HG02588 (cell line): ENCODE measurements at regions not wholly inside any gene's neighbourhood (a gene's known extent, or its start where the extent isn't known, plus 50 kb on each side); places are given as distances from the start of the nearest gene placed in this dataset.

Source experiments
- ATAC-seq: cut with Tn5 transposase; IDR thresholded peaks from one replicate; pipeline ENCODE4 v1.9.1; 2021; ENCODE audit warnings: mild to moderate bottlenecking, moderate library complexity; ENCODE audit not compliant: unreplicated experiment

DNA sequence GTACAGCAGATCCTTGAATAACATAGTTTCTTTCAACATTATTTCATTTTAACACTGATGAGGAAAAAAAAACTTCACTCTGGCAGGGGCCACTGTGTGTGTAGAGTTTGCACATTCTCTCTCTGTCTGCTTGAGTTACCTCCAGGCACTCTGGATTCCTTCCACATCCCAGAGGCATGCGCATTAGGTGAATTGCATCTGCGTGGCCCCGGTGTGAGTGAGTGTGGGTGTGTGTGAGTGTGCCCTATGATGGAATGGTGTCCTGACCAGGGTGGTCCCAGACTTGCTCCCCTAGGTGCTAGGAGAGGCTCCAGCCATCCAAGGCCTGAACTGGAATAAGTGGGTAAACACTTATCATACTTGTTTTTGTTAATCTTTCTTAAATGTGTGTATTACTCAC lies 90.6 kb upstream of the LRIG3 start:
- ATAC-seq = no peak

DNA sequence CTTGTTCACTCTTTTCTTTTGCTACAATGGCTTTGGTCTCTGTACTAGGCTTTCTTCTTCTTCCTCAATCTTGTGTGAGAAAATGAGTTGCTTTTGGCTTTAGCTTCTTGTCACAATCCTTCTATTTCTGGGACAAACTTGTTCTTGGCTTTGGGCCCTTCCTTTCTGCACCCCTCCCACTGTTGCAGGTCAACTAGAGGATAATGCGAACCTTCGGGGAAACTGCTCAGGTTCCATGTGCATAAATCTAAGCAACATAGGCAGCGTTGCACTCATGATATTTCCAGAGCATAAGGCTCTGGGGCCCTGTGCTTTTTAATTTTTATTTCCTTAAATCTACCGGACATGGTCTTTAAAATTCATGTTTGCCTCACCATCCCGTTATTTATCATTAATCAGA lies 89.8 kb upstream of the LRIG3 start:
- no peak for ATAC-seq

DNA sequence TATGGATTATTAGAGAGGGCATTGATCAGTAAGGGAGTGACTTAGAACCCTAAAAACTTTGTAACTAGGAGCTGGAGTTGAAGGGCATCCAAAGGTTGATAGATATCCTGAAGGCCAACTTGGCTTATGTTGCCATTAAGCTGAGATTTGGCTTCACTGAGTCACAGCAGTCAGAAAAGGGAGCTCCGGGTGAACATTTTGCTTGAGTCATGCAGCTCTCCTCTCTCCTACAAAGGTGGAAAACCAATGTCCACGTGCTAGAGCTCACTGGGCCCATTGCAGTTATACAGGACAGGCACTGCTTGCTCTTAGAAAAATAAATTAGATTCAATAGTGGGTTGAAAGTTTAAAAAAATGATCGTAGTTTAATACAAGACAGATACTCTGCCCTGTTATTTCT lies 87.3 kb upstream of the LRIG3 start:
- no peak for ATAC-seq

DNA sequence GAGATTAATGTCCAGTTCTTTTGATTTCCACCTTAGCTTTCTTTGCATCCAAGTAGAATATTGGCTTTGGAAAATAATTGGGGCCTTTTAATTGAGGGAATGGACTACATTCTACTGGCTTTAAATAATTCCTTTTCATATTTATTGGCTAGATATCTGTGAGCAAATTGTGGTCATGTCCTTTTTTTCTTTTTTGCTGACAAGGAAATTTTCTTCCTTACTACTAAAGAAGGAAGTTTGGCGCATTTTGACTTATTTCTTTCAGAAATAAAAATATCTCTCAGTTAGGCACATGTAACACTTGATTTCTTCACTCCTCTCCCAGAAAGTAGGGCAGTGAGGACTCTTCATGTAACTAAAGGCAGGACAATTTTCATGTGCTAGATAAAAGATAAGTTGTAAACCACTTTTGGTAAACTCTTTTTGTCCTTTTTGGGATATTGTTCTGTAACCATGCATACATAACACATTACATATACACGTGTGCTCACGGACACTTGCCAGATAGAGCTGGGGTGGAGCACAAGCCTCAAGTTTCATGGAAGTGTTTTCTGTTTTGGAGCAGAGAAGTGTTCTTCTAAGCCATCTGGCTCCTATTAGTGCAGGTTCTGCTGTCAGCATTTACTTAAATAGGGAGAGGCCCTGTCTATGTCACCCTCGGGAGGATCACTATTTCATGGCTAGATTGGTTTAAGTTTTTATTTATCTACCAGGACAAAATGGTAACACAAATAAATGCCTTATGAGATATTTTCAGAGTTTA lies 85.1 kb upstream of the LRIG3 start:
- ATAC-seq = no peak

DNA sequence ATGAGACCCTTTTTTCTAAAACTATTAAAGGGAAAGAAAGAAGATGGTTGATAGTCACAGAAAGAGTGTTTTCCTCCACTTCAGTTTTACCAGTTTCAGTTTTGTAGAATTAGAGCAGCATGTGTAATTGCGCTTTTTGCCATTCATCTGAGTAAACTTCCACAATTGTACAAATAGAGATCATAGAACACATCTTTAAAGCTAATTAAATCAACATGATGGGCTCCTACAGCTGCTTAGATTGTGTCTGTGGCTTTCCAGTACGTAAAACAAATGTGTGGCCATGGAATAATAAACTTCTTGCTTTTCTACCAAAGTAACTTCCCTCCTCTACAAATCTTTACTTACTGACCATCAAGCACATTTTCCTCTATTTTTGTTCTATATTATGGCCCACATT lies 84.2 kb upstream of the LRIG3 start:
- no peak for ATAC-seq

DNA sequence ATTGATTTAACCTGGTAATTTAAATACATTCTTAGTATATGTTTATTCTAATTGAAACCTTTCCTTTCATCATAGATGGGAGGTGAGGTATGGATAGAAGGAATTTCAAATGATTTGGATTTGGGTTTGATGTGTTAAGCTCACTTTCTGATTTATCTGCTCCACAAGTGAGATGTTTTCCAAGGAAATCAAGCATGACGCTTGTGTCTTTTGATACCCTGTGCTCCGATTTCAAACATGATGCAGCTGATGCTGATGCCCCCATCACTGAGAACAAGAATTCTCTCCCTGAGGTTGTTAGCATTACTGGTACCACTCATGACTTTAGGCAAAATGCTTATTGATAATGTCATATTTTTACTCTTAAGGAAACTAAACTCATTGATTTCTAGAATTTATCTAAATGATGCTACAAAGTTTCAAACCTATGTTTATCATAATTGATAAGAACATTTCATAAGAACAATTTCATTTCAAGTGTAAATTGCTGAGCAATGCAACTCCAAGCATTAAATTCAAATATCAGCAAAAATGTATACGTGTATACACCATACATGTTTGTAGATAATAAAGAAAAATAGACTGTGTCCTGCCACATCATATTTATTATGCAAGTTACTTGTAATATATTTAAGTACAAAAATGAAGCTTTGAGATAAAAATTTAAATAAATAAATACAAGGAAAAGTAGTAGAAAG lies 75.5 kb upstream of the LRIG3 start:
- no peak for ATAC-seq

DNA sequence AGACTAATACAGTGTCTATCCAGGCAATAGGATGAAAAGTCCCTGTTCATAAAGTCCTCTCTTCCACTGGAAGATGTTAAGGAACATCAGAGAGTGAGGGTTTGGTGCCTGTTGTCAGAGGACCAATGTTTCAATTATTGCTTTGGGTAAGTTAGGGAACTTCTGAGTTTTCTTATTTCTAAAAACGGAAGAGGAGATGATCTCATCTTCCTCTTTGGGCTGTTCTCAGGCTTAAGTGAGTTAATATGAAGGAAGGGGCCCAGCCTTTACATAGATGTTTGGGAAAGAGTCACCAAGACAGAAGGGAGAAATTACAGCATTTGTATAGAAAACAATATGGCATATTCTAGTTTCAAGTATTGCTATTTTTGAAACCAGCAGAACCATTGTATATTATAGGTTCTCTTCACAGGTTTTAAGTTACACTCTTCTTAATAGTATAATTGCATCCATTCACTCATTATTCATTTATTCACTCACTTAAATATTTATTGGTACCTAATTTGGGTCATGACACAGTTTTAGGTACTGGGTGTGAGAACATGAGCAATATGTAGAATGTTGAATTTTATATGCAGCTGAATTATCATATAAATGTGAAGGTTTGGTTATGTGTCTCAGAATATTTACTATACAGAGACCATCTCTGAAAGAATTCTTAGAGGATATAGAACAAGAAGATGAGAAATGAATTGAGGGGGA lies 68.5 kb upstream of the LRIG3 start:
- ATAC-seq = no peak

DNA sequence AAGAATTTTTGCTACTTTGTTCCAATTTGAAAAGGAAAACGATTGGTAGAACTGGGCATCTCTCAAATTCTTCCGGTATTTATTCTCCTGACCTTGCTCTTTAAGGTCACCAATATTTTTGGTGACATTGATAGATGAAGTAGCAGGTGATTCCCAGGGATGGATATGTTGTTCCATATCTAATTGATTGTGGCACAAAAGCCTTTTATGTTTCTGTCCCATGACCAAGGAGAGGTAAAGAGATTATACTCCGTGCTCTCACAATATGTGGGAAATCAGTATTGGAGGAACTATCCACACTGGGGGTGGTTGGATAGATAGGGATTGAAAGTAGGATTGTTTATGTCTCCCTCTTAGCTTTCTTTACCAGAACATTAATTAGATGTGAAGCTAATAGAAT lies 61.7 kb upstream of the LRIG3 start:
- ATAC-seq = no peak

DNA sequence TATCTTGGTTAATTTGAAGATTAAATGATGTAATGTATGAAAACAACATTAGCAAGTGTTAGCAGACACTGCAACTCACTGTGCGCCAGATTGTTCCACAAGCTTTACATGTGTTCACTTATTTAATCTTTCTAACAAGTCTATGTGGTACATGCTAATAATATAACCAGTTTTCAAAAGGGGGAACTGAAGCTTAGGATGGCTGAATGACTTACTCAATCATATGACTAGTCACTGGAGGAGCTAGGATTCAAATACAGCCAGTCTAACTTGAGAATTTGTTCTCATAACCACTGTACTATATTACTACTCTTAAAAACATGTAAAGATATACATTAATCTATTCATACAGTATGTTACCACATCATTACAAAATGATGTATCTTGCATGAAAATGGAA lies 60.5 kb upstream of the LRIG3 start:
- ATAC-seq = no peak

DNA sequence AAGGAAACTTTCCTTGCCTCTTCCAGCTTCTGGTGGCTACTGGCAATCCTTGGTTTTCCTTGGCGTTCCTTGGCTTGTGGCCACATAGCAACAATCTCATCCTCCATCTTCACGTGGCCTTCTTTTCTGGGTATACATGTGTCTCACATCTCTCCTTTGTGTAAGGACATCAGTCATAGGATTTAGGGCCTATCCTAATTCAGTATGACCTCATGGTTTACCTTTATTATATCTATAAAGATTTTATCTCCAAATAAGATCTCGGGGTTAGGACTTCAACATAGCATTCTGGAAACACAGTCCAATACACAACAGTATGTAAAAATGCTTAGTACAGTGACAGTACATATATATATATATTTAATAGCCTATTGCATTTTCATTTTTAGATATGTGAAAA lies 58.4 kb upstream of the LRIG3 start:
- no peak for ATAC-seq

DNA sequence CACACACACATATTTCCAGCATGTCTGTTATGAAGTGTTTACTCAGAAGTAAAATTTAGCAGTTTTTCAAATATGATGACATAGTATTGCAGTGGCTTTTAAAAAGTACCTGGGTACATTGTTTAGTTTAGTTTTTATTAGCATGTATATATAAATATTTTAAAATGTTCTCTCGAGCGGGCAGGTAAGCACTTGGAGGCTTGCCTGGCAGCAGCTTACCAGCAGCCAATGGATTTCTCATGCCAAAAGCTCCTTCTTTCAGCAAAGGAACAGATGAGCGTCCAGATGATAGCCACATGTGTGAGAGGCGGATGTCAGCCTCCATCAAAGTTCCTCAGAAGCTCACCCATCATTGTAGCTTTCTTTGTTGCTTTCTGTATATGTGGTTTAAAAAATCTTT lies 57.2 kb upstream of the LRIG3 start:
- no peak for ATAC-seq

DNA sequence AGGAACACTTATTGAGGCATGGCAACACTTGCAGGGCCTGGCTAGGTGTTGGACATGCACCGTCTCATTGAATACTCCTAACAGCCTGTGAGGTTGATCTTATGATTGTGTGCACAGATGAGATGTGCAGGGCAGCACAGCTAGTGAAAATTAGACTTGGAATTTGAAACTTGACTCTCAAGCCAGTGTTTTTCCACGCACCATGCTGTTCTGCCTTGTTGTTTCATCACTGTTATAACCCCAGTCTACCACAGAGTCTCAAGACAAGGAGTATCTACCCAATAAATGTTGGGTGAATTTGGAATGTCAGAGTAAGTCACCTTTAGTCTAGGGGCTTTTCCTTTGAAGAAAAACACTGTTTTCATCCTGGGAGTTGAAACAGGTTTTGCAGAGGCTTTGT lies 55.8 kb upstream of the LRIG3 start:
- ATAC-seq = no peak
